ENCODE measurements at regions not wholly inside any gene's neighbourhood (a gene's known extent, or its start where the extent isn't known, plus 50 kb on each side); places are given as distances from the start of the nearest gene placed in this dataset.

- TF ChIP-seq TAF1 (IDR thresholded peaks at IDR 0.05; ENCODE audit: borderline replicate concordance, insufficient read depth, low read length) (no peak), POLR2AphosphoS5 (IDR thresholded peaks at IDR 0.05; ENCODE audit: low read depth, low read length) (no peak), REST (IDR thresholded peaks at IDR 0.05; ENCODE audit: insufficient read depth in 1 of 2, low read depth in 2 of 2, low read length in 2 of 2) (no peak)
Observed at GRCh38 chr5:162243651-162244050, 176.1 kb downstream of the GABRG2 start.
